HG03060 (cell line): ENCODE measurements at regions not wholly inside any gene's neighbourhood (a gene's known extent, or its start where the extent isn't known, plus 50 kb on each side); places are given as distances from the start of the nearest gene placed in this dataset.

Experiments used
- ATAC-seq: cut with Tn5 transposase; IDR thresholded peaks from one replicate; pipeline ENCODE4 v1.9.1; 2021; ENCODE audit warnings: low read depth, moderate number of reproducible peaks; ENCODE audit not compliant: unreplicated experiment

- ATAC-seq: no peak
Measured at GRCh38 chr2:14344355-14344754, 288.2 kb upstream of the LRATD1 start.

GRCh38 chr2:14348247-14348646 lies 284.3 kb upstream of the LRATD1 start:
- no peak for ATAC-seq

- no peak for ATAC-seq
Measured at GRCh38 chr2:14350856-14351255, 281.7 kb upstream of the LRATD1 start.

GRCh38 chr2:14352067-14352466 lies 280.4 kb upstream of the LRATD1 start:
- no peak for ATAC-seq

GRCh38 chr2:14354231-14354630 lies 278.3 kb upstream of the LRATD1 start:
- no peak for ATAC-seq

- no peak for ATAC-seq
Measured at GRCh38 chr2:14355102-14355501, 277.4 kb upstream of the LRATD1 start.

- ATAC-seq: no peak
Measured at GRCh38 chr2:14358339-14358738, 274.2 kb upstream of the LRATD1 start.

GRCh38 chr2:14358774-14359173 lies 273.7 kb upstream of the LRATD1 start:
- ATAC-seq: no peak

GRCh38 chr2:14363137-14363536 lies 269.4 kb upstream of the LRATD1 start:
- ATAC-seq: no peak

- no peak for ATAC-seq
Measured at GRCh38 chr2:14363976-14364375, 268.5 kb upstream of the LRATD1 start.

- ATAC-seq: no peak
Measured at GRCh38 chr2:14364471-14364870, 268.0 kb upstream of the LRATD1 start.

GRCh38 chr2:14385043-14385442 lies 247.5 kb upstream of the LRATD1 start:
- no peak for ATAC-seq

- ATAC-seq: no peak
Measured at GRCh38 chr2:14387332-14387731, 245.2 kb upstream of the LRATD1 start.

GRCh38 chr2:14388724-14389123 lies 243.8 kb upstream of the LRATD1 start:
- no peak for ATAC-seq

GRCh38 chr2:14396533-14397083 lies 235.9 kb upstream of the LRATD1 start:
- ATAC-seq: no peak

- ATAC-seq: no peak
Measured at GRCh38 chr2:14398641-14399040, 233.9 kb upstream of the LRATD1 start.

GRCh38 chr2:14401873-14402272 lies 230.6 kb upstream of the LRATD1 start:
- no peak for ATAC-seq

- ATAC-seq: no peak
Measured at GRCh38 chr2:14408695-14409094, 223.8 kb upstream of the LRATD1 start.

GRCh38 chr2:14417551-14417950 lies 215.0 kb upstream of the LRATD1 start:
- no peak for ATAC-seq

- no peak for ATAC-seq
Measured at GRCh38 chr2:14418115-14418514, 214.4 kb upstream of the LRATD1 start.

GRCh38 chr2:14420851-14421250 lies 211.7 kb upstream of the LRATD1 start:
- no peak for ATAC-seq

- no peak for ATAC-seq
Measured at GRCh38 chr2:14422426-14422825, 210.1 kb upstream of the LRATD1 start.
